ENCODE measurements at regions not wholly inside any gene's neighbourhood (a gene's known extent, or its start where the extent isn't known, plus 50 kb on each side); places are given as distances from the start of the nearest gene placed in this dataset.

- Histone ChIP-seq H3K4me3 (no peak overlapping the region), H3K9me3 (no peaks in the 10 kb centered on the region), H3K27ac (no peak overlapping the region), H3K27me3 (no peaks in the 10 kb centered on the region), H3K4me1 (no peaks in the 10 kb centered on the region), H3K36me3 (no peaks in the 10 kb centered on the region)
- DNase-seq (no peak), ATAC-seq (no peak)
- intact Hi-C loops (cut with DNase I), result no loop called here
- TF ChIP-seq, protein P1, sequence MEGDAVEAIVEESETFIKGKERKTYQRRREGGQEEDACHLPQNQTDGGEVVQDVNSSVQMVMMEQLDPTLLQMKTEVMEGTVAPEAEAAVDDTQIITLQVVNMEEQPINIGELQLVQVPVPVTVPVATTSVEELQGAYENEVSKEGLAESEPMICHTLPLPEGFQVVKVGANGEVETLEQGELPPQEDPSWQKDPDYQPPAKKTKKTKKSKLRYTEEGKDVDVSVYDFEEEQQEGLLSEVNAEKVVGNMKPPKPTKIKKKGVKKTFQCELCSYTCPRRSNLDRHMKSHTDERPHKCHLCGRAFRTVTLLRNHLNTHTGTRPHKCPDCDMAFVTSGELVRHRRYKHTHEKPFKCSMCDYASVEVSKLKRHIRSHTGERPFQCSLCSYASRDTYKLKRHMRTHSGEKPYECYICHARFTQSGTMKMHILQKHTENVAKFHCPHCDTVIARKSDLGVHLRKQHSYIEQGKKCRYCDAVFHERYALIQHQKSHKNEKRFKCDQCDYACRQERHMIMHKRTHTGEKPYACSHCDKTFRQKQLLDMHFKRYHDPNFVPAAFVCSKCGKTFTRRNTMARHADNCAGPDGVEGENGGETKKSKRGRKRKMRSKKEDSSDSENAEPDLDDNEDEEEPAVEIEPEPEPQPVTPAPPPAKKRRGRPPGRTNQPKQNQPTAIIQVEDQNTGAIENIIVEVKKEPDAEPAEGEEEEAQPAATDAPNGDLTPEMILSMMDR (IDR thresholded peaks at IDR 0.05), result no peak
Measured at GRCh38 chr14:47988175-47988574, 312.8 kb upstream of the MDGA2 start.

DNA sequence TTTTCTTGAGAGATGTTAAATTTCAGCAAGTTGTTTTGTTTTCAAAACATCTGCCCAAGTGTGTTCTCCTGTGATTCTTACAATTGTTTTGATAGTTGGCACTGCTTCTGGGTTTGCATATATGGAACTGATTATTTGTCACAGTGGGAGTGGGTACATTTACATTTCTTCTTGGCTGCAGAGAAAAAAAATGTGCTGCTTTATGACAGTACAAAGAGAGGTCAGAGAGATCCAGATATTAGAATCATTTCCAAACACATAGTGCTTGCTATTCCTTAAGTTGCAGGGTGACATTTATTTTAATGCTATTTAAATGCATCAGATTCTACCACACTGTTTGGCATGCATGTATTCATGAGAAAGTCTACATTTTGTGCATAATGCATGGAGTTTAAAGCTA lies 303.5 kb upstream of the MDGA2 start:
- no peak overlapping the region for H3K4me3 ChIP-seq
- H3K9me3 ChIP-seq, result no peaks in the 10 kb centered on the region
- no peak for ATAC-seq
- no peaks in the 10 kb centered on the region for H3K27me3 ChIP-seq
- no peak for DNase-seq
- TF ChIP-seq, protein P1 (IDR thresholded peaks at IDR 0.05), result no peak
- intact Hi-C loops (cut with DNase I), result no loop called here
- H3K4me1 ChIP-seq, result no peaks in the 10 kb centered on the region
- H3K27ac ChIP-seq, result no peak overlapping the region
- no peaks in the 10 kb centered on the region for H3K36me3 ChIP-seq

- Histone ChIP-seq H3K27me3 (no peaks in the 10 kb centered on the region), H3K4me3 (no peak overlapping the region), H3K36me3 (no peaks in the 10 kb centered on the region), H3K9me3 (no peaks in the 10 kb centered on the region), H3K27ac (no peak overlapping the region), H3K4me1 (no peaks in the 10 kb centered on the region)
- no peak for DNase-seq
- TF ChIP-seq, protein P1 (IDR thresholded peaks at IDR 0.05), result no peak
- intact Hi-C loops (cut with DNase I), result no loop called here
- no peak for ATAC-seq
Measured at GRCh38 chr14:47976139-47976538, 300.7 kb upstream of the MDGA2 start.

GRCh38 chr14:47966076-47966810 lies 290.8 kb upstream of the MDGA2 start:
- no peaks in the 10 kb centered on the region for H3K27me3 ChIP-seq
- no peak overlapping the region for H3K4me3 ChIP-seq
- TF ChIP-seq, protein P1 (IDR thresholded peaks at IDR 0.05), result no peak
- H3K36me3 ChIP-seq, result no peaks in the 10 kb centered on the region
- no peaks in the 10 kb centered on the region for H3K9me3 ChIP-seq
- intact Hi-C loops (cut with DNase I), result no loop called here
- DNase-seq (no peak), ATAC-seq (no peak)
- H3K27ac ChIP-seq, result no peak overlapping the region
- H3K4me1 ChIP-seq, result no peaks in the 10 kb centered on the region

- no peaks in the 10 kb centered on the region for H3K4me1 ChIP-seq
- intact Hi-C loops (cut with DNase I), result no loop called here
- no peaks in the 10 kb centered on the region for H3K36me3 ChIP-seq
- no peak overlapping the region for H3K4me3 ChIP-seq
- TF ChIP-seq, protein P1 (IDR thresholded peaks at IDR 0.05), result no peak
- no peak overlapping the region for H3K27ac ChIP-seq
- ATAC-seq, result no peak
- no peak for DNase-seq
- H3K27me3 ChIP-seq, result no peaks in the 10 kb centered on the region
- no peaks in the 10 kb centered on the region for H3K9me3 ChIP-seq
Measured at GRCh38 chr14:47961634-47962033, 286.2 kb upstream of the MDGA2 start.

Data from left lung (tissue), 4 donors.